HG03175 (cell line): ENCODE measurements at regions not wholly inside any gene's neighbourhood (a gene's known extent, or its start where the extent isn't known, plus 50 kb on each side); places are given as distances from the start of the nearest gene placed in this dataset.

Source experiments
- ATAC-seq: cut with Tn5 transposase; IDR thresholded peaks from one replicate; pipeline ENCODE4 v1.9.1; 2021; ENCODE audit warnings: mild to moderate bottlenecking, moderate library complexity; ENCODE audit not compliant: unreplicated experiment

GRCh38 chr6:156319707-156320106, 457.5 kb upstream of the ARID1B start:
- ATAC-seq: no peak

DNA sequence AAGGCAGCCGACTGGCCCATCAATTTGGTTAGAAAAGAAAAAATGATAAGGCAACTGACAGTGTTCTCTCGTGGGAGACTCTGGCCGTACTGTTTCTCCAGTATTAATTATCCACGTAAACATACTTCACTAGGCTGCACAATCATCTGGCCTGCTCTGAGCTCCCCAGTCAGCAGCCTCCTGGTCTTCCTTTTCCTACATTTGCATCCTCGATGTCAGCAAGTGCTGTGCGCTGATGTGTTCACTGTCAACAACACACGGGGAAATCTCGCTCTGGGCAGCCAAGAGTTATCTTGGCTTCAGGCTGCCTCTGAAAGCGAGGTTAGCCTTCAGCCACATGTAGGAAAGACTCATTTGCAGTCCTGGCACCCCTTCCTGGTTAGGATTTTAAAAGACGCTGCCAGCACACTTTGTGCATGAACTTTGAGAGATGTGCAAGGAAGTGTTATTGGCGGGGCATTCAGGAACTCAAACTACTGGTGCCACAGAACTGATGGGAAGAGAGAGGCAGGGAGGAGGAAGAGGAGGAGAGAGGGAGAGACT, 460.5 kb upstream of the ARID1B start:
- ATAC-seq: no peak

DNA sequence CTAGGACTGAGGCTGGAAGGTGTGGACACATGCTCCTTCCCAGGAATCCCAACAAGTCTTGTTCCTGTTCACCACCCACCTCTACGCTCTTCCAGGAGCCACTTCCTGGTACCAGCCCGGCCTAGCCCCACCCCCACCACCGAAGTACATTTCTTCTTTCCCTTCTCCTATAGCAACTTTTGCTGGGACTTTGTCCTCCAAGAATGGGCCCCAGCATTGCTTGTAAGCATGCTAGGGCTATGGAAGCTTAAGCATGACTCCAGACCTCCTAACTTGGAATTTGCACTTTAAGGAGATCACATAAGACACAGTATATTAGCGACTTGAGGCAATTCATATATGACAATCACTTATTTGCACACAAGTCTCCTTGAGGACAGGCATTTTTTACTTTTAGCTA, 462.0 kb upstream of the ARID1B start:
- ATAC-seq: no peak

- no peak for ATAC-seq
Measured at GRCh38 chr6:156313037-156313436, 464.1 kb upstream of the ARID1B start.

- ATAC-seq: no peak
Measured at GRCh38 chr6:156311291-156311690, 465.9 kb upstream of the ARID1B start.

GRCh38 chr6:156310701-156311100, 466.5 kb upstream of the ARID1B start:
- no peak for ATAC-seq

DNA sequence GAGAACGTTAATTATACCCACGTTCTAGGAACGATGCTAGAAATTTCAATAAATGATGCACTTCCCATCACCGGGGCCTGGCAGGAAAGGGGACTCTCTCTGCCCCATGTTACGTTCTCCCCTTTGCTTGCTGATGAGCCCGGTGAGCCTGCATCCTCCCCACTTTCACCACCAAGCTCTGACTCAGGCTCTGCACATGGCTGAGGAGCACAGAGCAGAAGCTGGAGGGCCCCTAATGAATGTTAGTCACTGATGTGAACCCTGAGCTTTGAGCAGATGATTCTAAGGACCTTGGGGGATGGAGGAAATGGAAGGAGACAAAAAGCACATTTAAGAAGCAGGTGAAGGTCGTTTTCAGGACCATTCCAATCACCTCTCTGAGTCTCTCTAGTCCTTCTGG, 468.2 kb upstream of the ARID1B start:
- no peak for ATAC-seq

DNA sequence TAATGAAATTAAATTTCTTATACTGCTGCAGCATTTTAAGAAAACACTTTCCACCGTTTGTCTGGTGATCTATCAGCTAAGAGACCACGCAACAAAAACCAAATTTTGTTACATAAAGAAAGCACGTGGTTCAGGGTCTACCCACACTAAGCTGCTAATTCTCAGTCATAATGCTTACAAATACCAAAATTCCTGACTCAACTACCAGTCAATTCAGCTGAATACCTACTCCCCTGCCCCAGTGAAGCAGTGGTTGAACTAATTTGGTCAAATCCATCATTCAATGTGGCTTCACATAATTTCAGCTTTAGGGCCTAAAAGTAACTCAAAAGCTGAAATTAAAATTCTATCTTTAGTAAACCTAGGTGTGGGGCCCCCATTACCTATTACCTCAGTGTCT, 468.6 kb upstream of the ARID1B start:
- no peak for ATAC-seq

GRCh38 chr6:156306531-156306930, 470.6 kb upstream of the ARID1B start:
- ATAC-seq: no peak

DNA sequence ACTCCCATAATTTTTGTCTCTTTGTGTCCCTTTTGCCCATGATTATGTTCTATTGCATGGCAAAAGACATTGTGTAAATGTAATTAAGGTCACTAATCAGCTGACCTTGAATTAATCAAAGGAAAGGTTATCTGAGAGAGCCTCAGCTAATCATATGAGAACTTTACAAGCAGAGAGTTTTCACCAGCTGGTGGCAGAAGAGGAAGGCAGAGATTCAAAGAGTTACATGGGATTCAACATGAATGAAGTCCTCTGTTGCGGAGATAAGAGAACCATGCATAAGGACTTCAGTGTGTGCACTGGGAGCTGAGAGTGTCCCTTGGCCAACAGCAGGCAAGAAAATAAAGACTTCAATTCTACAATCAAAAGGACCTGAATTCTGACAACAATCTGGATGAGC, 494.1 kb upstream of the ARID1B start:
- ATAC-seq: no peak

- ATAC-seq: no peak
Measured at GRCh38 chr6:156282087-156282486, 495.1 kb upstream of the ARID1B start.

GRCh38 chr6:156281266-156281665, 495.9 kb upstream of the ARID1B start:
- no peak for ATAC-seq

GRCh38 chr6:156280065-156280464, 497.1 kb upstream of the ARID1B start:
- peak; percentile 37 for ATAC-seq

DNA sequence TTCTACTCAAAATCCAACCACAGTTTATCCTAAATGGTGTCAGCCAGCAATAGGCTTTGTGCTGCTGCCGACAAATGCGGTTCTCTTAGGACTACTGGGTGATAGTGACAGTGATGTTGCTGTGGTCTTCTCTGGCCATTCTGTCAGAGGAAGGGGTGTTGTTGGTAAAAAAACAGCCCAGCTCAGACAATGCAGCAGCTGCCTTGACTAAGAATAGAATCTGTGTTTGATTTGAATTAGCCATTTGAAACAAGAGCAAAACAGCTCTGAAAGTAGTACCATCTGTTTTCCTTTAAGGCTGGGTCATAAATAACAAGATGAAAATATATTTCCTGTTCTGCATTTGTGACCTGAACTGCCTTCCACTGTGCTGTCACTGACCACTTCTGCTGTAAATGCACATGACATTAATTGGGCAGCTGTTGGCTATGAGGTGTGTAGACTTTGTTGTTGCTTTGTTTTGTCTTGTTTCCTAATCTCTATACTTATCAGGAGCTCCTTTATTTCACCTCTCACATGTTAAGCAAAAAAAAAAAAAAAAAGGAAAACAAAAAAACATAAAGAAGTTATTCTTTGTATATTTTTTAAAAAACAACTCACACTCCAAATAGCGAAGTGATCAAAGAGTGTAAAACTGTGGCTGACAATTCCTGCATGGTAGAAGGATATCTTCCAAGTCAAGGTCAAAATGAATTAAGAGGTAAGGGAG, 497.8 kb upstream of the ARID1B start:
- peak; percentile 73 for ATAC-seq

GRCh38 chr6:156273065-156273711, 504.0 kb upstream of the ARID1B start:
- no peak for ATAC-seq

GRCh38 chr6:156269751-156270369, 507.3 kb upstream of the ARID1B start:
- no peak for ATAC-seq

DNA sequence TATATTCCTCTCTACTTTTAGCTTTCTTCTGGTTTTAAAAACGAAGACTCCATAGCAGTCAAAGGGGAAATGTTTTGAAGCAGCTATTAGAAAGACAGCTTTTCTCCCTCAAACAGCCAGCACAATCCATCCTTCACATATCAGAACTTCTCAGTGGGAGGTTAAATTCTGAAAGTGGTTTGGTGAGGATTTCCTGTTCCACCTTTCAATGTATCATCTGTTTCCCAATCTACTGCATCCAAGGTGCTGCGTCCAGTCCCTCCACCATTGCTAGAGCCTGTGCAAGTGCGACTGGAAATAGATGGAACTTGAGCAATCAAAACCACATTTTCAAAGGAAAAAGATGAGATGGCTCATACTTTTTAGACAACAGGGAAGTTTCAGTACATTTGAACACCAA, 508.3 kb upstream of the ARID1B start:
- ATAC-seq: no peak

DNA sequence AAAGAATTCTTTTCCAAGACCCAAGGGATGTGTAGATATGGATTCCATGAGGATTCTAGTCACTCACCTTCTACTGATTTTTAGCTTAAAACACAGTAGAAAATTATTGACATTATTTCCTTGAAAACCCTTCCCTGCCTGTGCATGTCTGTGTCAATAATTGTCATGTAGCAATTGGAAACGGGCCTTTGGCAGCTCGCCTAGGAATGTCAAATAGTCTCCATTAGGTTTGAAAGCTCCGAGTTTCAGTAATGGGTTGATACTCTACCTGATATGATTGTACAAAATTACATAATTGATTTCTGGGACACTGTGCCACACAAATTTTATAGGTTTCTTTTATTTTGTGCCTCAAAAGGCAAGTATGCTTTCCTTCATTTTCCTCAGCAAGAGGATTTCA, 515.2 kb upstream of the ARID1B start:
- no peak for ATAC-seq

- no peak for ATAC-seq
Measured at GRCh38 chr6:156260815-156261214, 516.4 kb upstream of the ARID1B start.

GRCh38 chr6:156258981-156259380, 518.2 kb upstream of the ARID1B start:
- ATAC-seq: no peak

- ATAC-seq: no peak
Measured at GRCh38 chr6:156256161-156256560, 521.0 kb upstream of the ARID1B start.

DNA sequence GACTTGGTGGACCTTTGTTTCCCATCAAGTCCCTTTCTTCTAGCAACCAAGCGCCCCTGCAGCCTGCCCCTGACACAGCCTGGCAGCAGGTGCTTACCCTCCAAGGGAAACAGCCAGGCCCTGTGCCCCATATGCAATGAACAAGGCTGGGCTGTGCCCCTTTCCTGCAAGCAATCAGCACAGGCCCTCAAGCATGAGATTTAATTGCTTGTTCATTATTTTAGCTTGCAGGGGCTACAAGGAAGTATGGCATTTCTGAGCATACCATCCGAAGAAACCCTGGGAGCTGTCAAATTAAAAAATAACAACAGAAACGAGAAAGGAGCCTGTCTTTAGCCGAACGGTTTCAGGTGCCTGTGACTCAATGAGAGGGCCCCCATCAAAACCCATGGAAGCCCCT, 522.9 kb upstream of the ARID1B start:
- no peak for ATAC-seq
